Natural killer cell (primary cell): ENCODE measurements at regions not wholly inside any gene's neighbourhood (a gene's known extent, or its start where the extent isn't known, plus 50 kb on each side); places are given as distances from the start of the nearest gene placed in this dataset.
"Not testable (repeated sequence)": the region's sequence is repeated elsewhere in the genome, so short reads cannot be mapped to it uniquely, and the experiment has no call there.

Experiments used
- ATAC-seq, 3 donors: fragments of 150-1000 bp in 2 of 3; fragments of 200-7000 bp in 1 of 3; cut with Tn5 transposase; 1 replicate in 1 of 3; 2 replicates in 2 of 3; pipeline ENCODE4 v1.10.0; 2021; ENCODE audit warnings: mild to moderate bottlenecking in 2 of 3, moderate library complexity in 2 of 3
- DNase-seq, 2 donors: peaks; one replicate each; pipeline versions ENCODE4 v3.0.0 to v3.0.0-alpha.2; 2013 to 2021; ENCODE audit warnings: mixed read lengths in 1 of 2
- H3K27ac ChIP-seq: one replicate; pipeline ENCODE4 v1.5.1; 2013; ENCODE audit warnings: mild to moderate bottlenecking, low read length
- H3K27me3 ChIP-seq: one replicate; pipeline ENCODE4 v1.6.1; 2013; ENCODE audit warnings: low read length; ENCODE audit not compliant: control insufficient read depth, insufficient read depth
- H3K36me3 ChIP-seq: one replicate; pipeline ENCODE4 v1.6.1; 2013; ENCODE audit warnings: low read length; ENCODE audit not compliant: control insufficient read depth, insufficient read depth
- H3K4me1 ChIP-seq: one replicate; pipeline ENCODE4 v1.6.1; 2013; ENCODE audit warnings: low read length; ENCODE audit not compliant: control insufficient read depth, insufficient read depth
- H3K4me3 ChIP-seq: one replicate; pipeline ENCODE4 v1.5.1; 2013; ENCODE audit warnings: low read length
- H3K9me3 ChIP-seq: one replicate; pipeline ENCODE4 v1.6.1; 2013; ENCODE audit warnings: low read length; ENCODE audit not compliant: control insufficient read depth, insufficient read depth
- H3K27ac Mint-ChIP-seq, 2 donors: one replicate each; pipeline ENCODE4 v1.8.0; 2022; ENCODE audit warnings: mild to moderate bottlenecking in 2 of 2, mixed read lengths in 2 of 2, moderate library complexity in 1 of 2
- H3K27me3 Mint-ChIP-seq, 2 donors: one replicate each; pipeline ENCODE4 v1.8.0; 2022; ENCODE audit warnings: low read depth in 2 of 2, mixed read lengths in 2 of 2
- H3K36me3 Mint-ChIP-seq: one replicate; pipeline ENCODE4 v1.8.0; 2022; ENCODE audit warnings: mixed read lengths
- H3K4me1 Mint-ChIP-seq, 2 donors: one replicate each; pipeline ENCODE4 v1.8.0; 2022; ENCODE audit warnings: mixed read lengths in 2 of 2
- H3K4me3 Mint-ChIP-seq: one replicate; pipeline ENCODE4 v1.8.0; 2022; ENCODE audit warnings: mild to moderate bottlenecking, moderate library complexity, mixed read lengths
- H3K9me3 Mint-ChIP-seq, 2 donors: one replicate each; pipeline ENCODE4 v1.8.0; 2022; ENCODE audit warnings: mixed read lengths in 2 of 2
- WGBS: methylation state at CpG from one replicate; pipeline ENCODE4 v1.1.7; 2013; ENCODE audit warnings: missing lambda C conversion rate; ENCODE audit not compliant: insufficient coverage; 5-methylcytosine and 5-hydroxymethylcytosine counted together
- intact Hi-C: fragments of 100-400 bp; cut with micrococcal nuclease; formaldehyde crosslinking; loops from one replicate; pipeline ENCODE4 v1.14.2; 2022
- TF ChIP-seq, protein P1 (sequence below): fragments of 200-600 bp; IDR thresholded peaks from one replicate; pipeline ENCODE4 v1.8.0; 2022; ENCODE audit warnings: antibody characterized with exemption

DNA sequence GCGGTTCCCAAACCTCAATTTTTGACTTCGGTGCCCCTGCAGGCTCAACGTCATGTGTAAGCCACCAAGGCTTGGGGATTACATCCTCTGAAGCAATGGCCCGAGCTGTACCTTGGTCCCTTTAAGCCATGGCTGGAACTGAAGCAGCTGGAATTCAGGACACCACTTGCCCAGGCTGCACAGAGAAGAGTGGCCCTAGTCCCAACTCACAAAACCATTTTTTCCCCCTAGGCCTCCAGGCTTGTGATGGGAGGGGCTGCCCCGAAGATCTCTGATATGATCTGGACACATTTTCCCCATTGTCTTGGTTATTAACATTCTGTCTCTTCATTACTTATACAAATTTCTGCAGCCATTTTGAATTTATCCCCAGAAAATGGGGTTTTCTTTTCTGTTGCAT is 233.3 kb upstream of the ADGRL4 start:
- Mint-ChIP-seq H3K9me3 (peaks cover 8 to 12% of the 10 kb centered on the region in 2 donors), H3K4me1 (no peaks in the 10 kb centered on the region), H3K4me3 (no peak overlapping the region), H3K36me3 (peaks cover 6% of the 10 kb centered on the region), H3K27me3 (no peaks in the 10 kb centered on the region), H3K27ac (no peak overlapping the region)
- H3K9me3 ChIP-seq, result peaks cover 6% of the 10 kb centered on the region
- no peak overlapping the region for H3K4me3 ChIP-seq
- TF ChIP-seq, protein P1, sequence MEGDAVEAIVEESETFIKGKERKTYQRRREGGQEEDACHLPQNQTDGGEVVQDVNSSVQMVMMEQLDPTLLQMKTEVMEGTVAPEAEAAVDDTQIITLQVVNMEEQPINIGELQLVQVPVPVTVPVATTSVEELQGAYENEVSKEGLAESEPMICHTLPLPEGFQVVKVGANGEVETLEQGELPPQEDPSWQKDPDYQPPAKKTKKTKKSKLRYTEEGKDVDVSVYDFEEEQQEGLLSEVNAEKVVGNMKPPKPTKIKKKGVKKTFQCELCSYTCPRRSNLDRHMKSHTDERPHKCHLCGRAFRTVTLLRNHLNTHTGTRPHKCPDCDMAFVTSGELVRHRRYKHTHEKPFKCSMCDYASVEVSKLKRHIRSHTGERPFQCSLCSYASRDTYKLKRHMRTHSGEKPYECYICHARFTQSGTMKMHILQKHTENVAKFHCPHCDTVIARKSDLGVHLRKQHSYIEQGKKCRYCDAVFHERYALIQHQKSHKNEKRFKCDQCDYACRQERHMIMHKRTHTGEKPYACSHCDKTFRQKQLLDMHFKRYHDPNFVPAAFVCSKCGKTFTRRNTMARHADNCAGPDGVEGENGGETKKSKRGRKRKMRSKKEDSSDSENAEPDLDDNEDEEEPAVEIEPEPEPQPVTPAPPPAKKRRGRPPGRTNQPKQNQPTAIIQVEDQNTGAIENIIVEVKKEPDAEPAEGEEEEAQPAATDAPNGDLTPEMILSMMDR, result no peak
- no peaks in the 10 kb centered on the region for H3K27me3 ChIP-seq
- no peak overlapping the region for H3K27ac ChIP-seq
- no peak for DNase-seq
- no peaks in the 10 kb centered on the region for H3K36me3 ChIP-seq
- 85% methylated on average over 5 of the region's 5 CpGs for WGBS
- intact Hi-C loops, result no loop called here
- ATAC-seq, result no peak
- H3K4me1 ChIP-seq, result no peaks in the 10 kb centered on the region

DNA sequence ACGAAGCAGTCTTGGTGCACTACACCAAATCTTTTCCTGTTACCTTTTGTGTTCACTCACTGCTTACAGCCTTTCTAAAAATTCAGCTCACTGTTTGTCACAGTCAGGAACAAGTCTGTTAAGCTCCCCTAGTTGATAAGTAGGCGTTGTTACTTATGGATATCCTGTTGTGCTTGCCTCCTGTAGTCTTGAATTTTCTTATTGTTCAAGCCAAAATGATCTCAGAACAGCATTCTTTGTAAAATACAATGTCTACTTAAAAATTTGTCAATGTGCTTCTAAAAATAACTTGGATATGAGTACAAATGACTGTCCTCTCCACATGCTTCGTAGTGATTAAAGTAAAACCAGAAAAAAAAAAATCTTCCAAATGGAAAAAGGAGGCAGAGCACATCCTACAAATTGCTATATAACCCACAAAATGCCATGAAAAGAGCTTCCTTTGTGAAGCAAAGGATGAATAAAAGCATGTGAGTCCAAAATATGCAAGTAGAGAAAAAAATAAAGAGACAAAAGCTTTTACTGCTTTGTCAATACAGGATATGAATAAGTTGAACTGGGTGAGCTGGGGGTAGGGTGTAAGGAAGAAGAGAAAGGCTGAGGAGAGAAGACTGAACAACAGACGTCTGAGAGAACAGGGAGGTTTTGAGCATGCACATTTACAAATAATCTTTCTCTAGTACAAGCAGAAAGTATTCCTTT is 228.9 kb upstream of the ADGRL4 start:
- no peaks in the 10 kb centered on the region for H3K4me1 Mint-ChIP-seq
- H3K4me1 ChIP-seq, result no peaks in the 10 kb centered on the region
- H3K36me3 Mint-ChIP-seq, result peaks cover 6% of the 10 kb centered on the region
- intact Hi-C loops, result no loop called here
- no peak overlapping the region for H3K27ac ChIP-seq
- H3K27me3 ChIP-seq, result no peaks in the 10 kb centered on the region
- no peaks in the 10 kb centered on the region for H3K27me3 Mint-ChIP-seq
- no peaks in the 10 kb centered on the region for H3K36me3 ChIP-seq
- TF ChIP-seq, protein P1, result no peak
- H3K9me3 ChIP-seq, result peaks cover 6% of the 10 kb centered on the region
- H3K4me3 Mint-ChIP-seq, result no peak overlapping the region
- WGBS, result 27% methylated on average over 2 of the region's 4 CpGs
- DNase-seq (no peak), ATAC-seq (no peak)
- peaks cover 8 to 16% of the 10 kb centered on the region in 2 donors for H3K9me3 Mint-ChIP-seq
- no peak overlapping the region for H3K4me3 ChIP-seq
- no peak overlapping the region for H3K27ac Mint-ChIP-seq

DNA sequence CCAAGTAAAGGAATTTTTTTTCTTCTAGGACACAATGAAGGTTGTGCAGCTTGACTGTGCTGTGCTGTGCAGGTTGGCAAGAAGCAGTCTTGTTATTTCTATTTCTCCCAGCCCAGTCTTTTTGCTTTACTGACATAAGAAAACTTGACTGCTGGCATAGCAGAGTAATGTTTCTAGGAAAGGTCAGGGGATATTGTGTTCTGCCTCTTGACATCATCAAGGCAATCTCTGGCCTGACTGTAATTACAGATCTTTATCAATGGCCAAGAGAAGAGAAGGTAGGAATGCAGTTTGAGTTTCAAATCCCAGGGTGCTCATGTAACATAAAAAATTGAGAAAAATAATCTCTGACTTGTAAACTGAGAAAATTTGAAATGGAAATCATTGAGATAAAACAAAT is 226.3 kb upstream of the ADGRL4 start:
- Histone ChIP-seq H3K36me3 (no peaks in the 10 kb centered on the region), H3K27ac (no peak overlapping the region), H3K9me3 (peaks cover 3% of the 10 kb centered on the region), H3K27me3 (no peaks in the 10 kb centered on the region), H3K4me3 (no peak overlapping the region), H3K4me1 (no peaks in the 10 kb centered on the region)
- Mint-ChIP-seq H3K36me3 (no peaks in the 10 kb centered on the region), H3K27me3 (no peaks in the 10 kb centered on the region), H3K4me3 (no peak overlapping the region), H3K27ac (no peak overlapping the region), H3K9me3 (peaks cover 9 to 17% of the 10 kb centered on the region in 2 donors), H3K4me1 (no peaks in the 10 kb centered on the region)
- TF ChIP-seq, protein P1, result no peak
- intact Hi-C loops, result no loop called here
- ATAC-seq (no peak), DNase-seq (no peak)

DNA sequence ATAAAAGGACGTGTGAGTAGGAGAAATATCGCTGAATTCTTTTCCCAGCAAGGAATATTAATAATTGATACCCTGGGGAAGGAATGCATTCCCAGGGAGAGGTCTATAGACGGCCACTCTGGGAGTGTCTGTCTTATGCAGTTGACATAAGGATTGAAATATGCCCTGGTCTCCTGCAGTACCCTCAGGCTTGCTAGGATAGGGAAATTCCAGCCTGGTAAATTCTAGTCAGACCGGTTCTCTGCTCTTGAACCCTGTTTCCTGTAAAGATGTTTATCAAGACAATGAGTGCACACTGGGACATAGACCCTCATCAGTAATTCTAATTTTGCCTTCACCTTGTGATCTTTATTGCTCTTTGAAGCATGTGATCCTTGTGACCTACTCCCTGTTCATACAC is 224.2 kb upstream of the ADGRL4 start:
- DNase-seq, H3K27me3 ChIP-seq, H3K4me1 ChIP-seq, H3K36me3 ChIP-seq, ATAC-seq, H3K27ac Mint-ChIP-seq, H3K36me3 Mint-ChIP-seq, H3K4me3 ChIP-seq, H3K4me3 Mint-ChIP-seq, H3K4me1 Mint-ChIP-seq, H3K27ac ChIP-seq, H3K9me3 ChIP-seq, H3K27me3 Mint-ChIP-seq, intact Hi-C loops: not testable (repeated sequence)
- 80% methylated on average over 4 of the region's 4 CpGs for WGBS
- peaks cover 16 to 19% of the 10 kb centered on the region in 2 donors for H3K9me3 Mint-ChIP-seq
